GM12878 (cell line): ENCODE measurements at regions not wholly inside any gene's neighbourhood (a gene's known extent, or its start where the extent isn't known, plus 50 kb on each side); places are given as distances from the start of the nearest gene placed in this dataset.

Experiments
- ATAC-seq: fragments of 200-7000 bp; cut with Tn5 transposase; 3 replicates; pipeline ENCODE4 v1.9.1; 2020; ENCODE audit warnings: mild to moderate bottlenecking, moderate library complexity
- BruUV-seq: library from RNA; stranded (reverse); fragments of 400-500 nt; replicated peaks from 2 replicates; lab custom pipeline; 2021; lab: Mats Ljungman, UMichigan
- CTCF ChIA-PET: fragments of 300-600 bp; sonication (Branson Sonifier 250); formaldehyde crosslinking; extraction: SDS; loops from one replicate; lab custom pipeline; 2021; ENCODE audit warnings: inconsistent platforms; lab: Yijun Ruan, JAX
- POLR2A ChIA-PET: fragments of 350-600 bp; formaldehyde crosslinking; extraction: SDS; loops from one replicate; lab custom pipeline; 2021; ENCODE audit warnings: inconsistent platforms; lab: Charles Lee
- RAD21 ChIA-PET: fragments of 300-600 bp; sonication (Branson Sonifier 250); formaldehyde crosslinking; loops from one replicate; lab custom pipeline; 2023; ENCODE audit warnings: antibody characterized with exemption; ENCODE audit not compliant: unreplicated experiment; lab: Charles Lee
- SMC1A ChIA-PET: fragments of 300-600 bp; sonication (Branson Sonifier 250); formaldehyde crosslinking; loops from one replicate; lab custom pipeline; 2023; ENCODE audit not compliant: unreplicated experiment, uncharacterized antibody; lab: Charles Lee
- DNase-seq: peaks from one replicate; pipeline ENCODE4 v3.0.0-alpha.2; 2011; ENCODE audit warnings: low read depth, low spot score
- FAIRE-seq: peaks from 3 replicates; lab custom pipeline; 2011; peaks lifted over from hg19 to GRCh38; lab: Jason Lieb, UNC
- H2AFZ ChIP-seq: 2 replicates; pipeline ENCODE4 v1.6.0; 2011; ENCODE audit warnings: low read depth, low read length, control low read depth; ENCODE audit not compliant: control insufficient read depth
- H3K27ac ChIP-seq: 2 replicates; pipeline ENCODE4 v1.5.1; 2011; ENCODE audit warnings: control low read depth; ENCODE audit not compliant: control insufficient read depth, insufficient read depth
- H3K27me3 ChIP-seq, 2 experiments: replicated peaks in 1 of 2; 2 replicates each; pipeline versions ENCODE4 v1.6.0 to v1.6.1; 2011; ENCODE audit warnings: low read length in 1 of 2; ENCODE audit not compliant: control insufficient read depth in 2 of 2, insufficient read depth in 2 of 2
- H3K36me3 ChIP-seq, 2 experiments: 2 replicates each; pipeline ENCODE4 v1.5.1; 2011; ENCODE audit warnings: low read length in 1 of 2; ENCODE audit not compliant: control insufficient read depth in 2 of 2, insufficient read depth in 2 of 2
- H3K4me1 ChIP-seq: 2 replicates; pipeline ENCODE4 v1.6.1; 2011; ENCODE audit warnings: mild to moderate bottlenecking, low read length, moderate library complexity, mixed read lengths; ENCODE audit not compliant: control insufficient read depth, insufficient read depth
- H3K4me2 ChIP-seq: 2 replicates; pipeline ENCODE4 v1.6.0; 2011; ENCODE audit warnings: control low read depth; ENCODE audit not compliant: control insufficient read depth, insufficient read depth
- H3K4me3 ChIP-seq: fragments of 200-600 bp; sonication (generic); 2 replicates; pipeline ENCODE4 v1.5.1; 2016
- H3K79me2 ChIP-seq: 2 replicates; pipeline ENCODE4 v1.6.0; 2011; ENCODE audit warnings: low read length; ENCODE audit not compliant: control insufficient read depth, insufficient read depth
- H3K9ac ChIP-seq: 2 replicates; pipeline ENCODE4 v1.8.0; 2011; ENCODE audit warnings: low read length, control low read depth, mixed read lengths; ENCODE audit not compliant: control insufficient read depth, insufficient read depth
- H3K9me3 ChIP-seq: replicated peaks from 3 replicates; pipeline ENCODE4 v1.5.1; 2011; ENCODE audit warnings: mild to moderate bottlenecking, low read length; ENCODE audit not compliant: control insufficient read depth, insufficient read depth
- H4K20me1 ChIP-seq: 2 replicates; pipeline ENCODE4 v1.6.0; 2011; ENCODE audit not compliant: control insufficient read depth, insufficient read depth
- ASH2L ChIP-seq: fragments of 300-600, 200-600 bp; sonication (generic); IDR thresholded peaks from 2 replicates; pipeline ENCODE4 v1.6.1; 2017; ENCODE audit warnings: low read depth, mild to moderate bottlenecking, borderline replicate concordance
- ETV6 ChIP-seq, 2 experiments: fragments of 450-650 bp in 1 of 2; IDR thresholded peaks in 1 of 2; conservative IDR thresholded peaks in 1 of 2; 2 replicates each; pipeline ENCODE4 v1.6.1; 2014; ENCODE audit warnings: antibody characterized with exemption in 1 of 2, borderline replicate concordance in 1 of 2, low read depth in 1 of 2, mild to moderate bottlenecking in 1 of 2, moderate library complexity in 1 of 2
- IRF3 ChIP-seq: fragments of 450-650 bp; IDR thresholded peaks from 2 replicates; pipeline ENCODE4 v1.6.1; 2014; ENCODE audit warnings: mild to moderate bottlenecking
- JUND ChIP-seq: IDR thresholded peaks from 2 replicates; pipeline ENCODE4 v1.6.1; 2012; ENCODE audit warnings: low read depth, mild to moderate bottlenecking, low read length, improper control_type of control experiment, moderate library complexity
- PKNOX1 ChIP-seq: fragments of 450-650 bp; IDR thresholded peaks from 2 replicates; pipeline ENCODE4 v1.6.1; 2016; ENCODE audit warnings: mild to moderate bottlenecking
- SIN3A ChIP-seq: IDR thresholded peaks from 2 replicates; pipeline ENCODE4 v1.6.1; 2012; ENCODE audit warnings: low read depth, low read length, improper control_type of control experiment
- SMC3 ChIP-seq: IDR thresholded peaks from 2 replicates; pipeline ENCODE4 v1.6.1; 2011; ENCODE audit warnings: low read length, improper control_type of control experiment, borderline replicate concordance
- SPI1 ChIP-seq: IDR thresholded peaks from 2 replicates; pipeline ENCODE4 v1.6.1; 2011; ENCODE audit warnings: low read depth, mild to moderate bottlenecking, low read length, moderate library complexity, borderline replicate concordance; ENCODE audit not compliant: insufficient read depth
- STAT1 ChIP-seq: fragments of 450-650 bp; conservative IDR thresholded peaks from 2 replicates; pipeline ENCODE4 v1.6.1; 2014; ENCODE audit warnings: antibody characterized with exemption, mild to moderate bottlenecking
- TARDBP ChIP-seq: IDR thresholded peaks from 2 replicates; pipeline ENCODE4 v1.6.1; 2016; ENCODE audit warnings: borderline replicate concordance
- TCF3 ChIP-seq: IDR thresholded peaks from 2 replicates; pipeline ENCODE4 v1.6.1; 2012; ENCODE audit warnings: low read depth, mild to moderate bottlenecking, low read length, borderline replicate concordance; ENCODE audit not compliant: insufficient read depth
- WGBS: methylation state at CpG from one replicate; pipeline ENCODE4 v1.1.6; 2016; ENCODE audit warnings: low lambda C conversion rate; ENCODE audit not compliant: insufficient replicate concordance, insufficient coverage; ENCODE audit errors: missing lambda C conversion rate; 5-methylcytosine and 5-hydroxymethylcytosine counted together
- in situ Hi-C: fragments of 300-500 bp; cut with MboI; formaldehyde crosslinking; loops from 9 replicates; pipeline ENCODE4 v1.14.3; 2018; ENCODE audit warnings: mixed read lengths
- intact Hi-C: fragments of 100-400 bp; cut with micrococcal nuclease; formaldehyde crosslinking; loops from one replicate; pipeline ENCODE4 v1.14.2; 2022; ENCODE audit not compliant: unreplicated experiment

- no peak for TF ChIP-seq TCF3
- no peak for TF ChIP-seq SIN3A
Observed at GRCh38 chr22:45102896-45103420, 60.8 kb upstream of the NUP50 start (continued).

- no peaks in the 10 kb centered on the region for H3K4me1 ChIP-seq
- H3K4me3 ChIP-seq = no peak overlapping the region
- no TSS peak for BruUV-seq
- intact Hi-C loops = no loop called here
- SMC1A ChIA-PET = no interaction called here
- in situ Hi-C loops = no loop called here
- no peak overlapping the region for H2AFZ ChIP-seq
- no peaks in the 10 kb centered on the region for H4K20me1 ChIP-seq
- CTCF ChIA-PET = interaction anchor here (1.1 kb wide), 1 partner anchor 105 kb away, joined by 3 read pairs; no protein-coding TSS in a partner anchor
- RAD21 ChIA-PET = no interaction called here
- WGBS = 55% methylated on average over 6 of the region's 10 CpGs
- H3K27me3 ChIP-seq = no peaks in the 10 kb centered on the region
- DNase-seq = no peak
- FAIRE-seq = no peak
- H3K27ac ChIP-seq = no peak overlapping the region
- H3K9ac ChIP-seq = no peak overlapping the region
- H3K36me3 ChIP-seq = no peaks in the 10 kb centered on the region
- H3K4me2 ChIP-seq = no peak overlapping the region
- TF ChIP-seq ASH2L (no peak), SMC3 (no peak), PKNOX1 (no peak), JUND (no peak), IRF3 (no peak), TARDBP (no peak), SPI1 (no peak), ETV6 (conservative IDR thresholded peaks at IDR 0.05 in 1 of 2, IDR thresholded peaks at IDR 0.05 in 1 of 2; ENCODE audit: borderline replicate concordance in 1 of 2, low read depth in 1 of 2) (no peak), STAT1 (no peak)
- POLR2A ChIA-PET = no interaction called here
- no peak for ATAC-seq
- no peaks in the 10 kb centered on the region for H3K79me2 ChIP-seq
- no peaks in the 10 kb centered on the region for H3K9me3 ChIP-seq
Observed at GRCh38 chr22:45103756-45104155, 60.0 kb upstream of the NUP50 start.
